GM19328 (cell line): ENCODE measurements at regions not wholly inside any gene's neighbourhood (a gene's known extent, or its start where the extent isn't known, plus 50 kb on each side); places are given as distances from the start of the nearest gene placed in this dataset.
A peak's percentile ranks its signal among the peaks of the same experiment; 100 is the strongest.
"Not testable (repeated sequence)": the region's sequence is repeated elsewhere in the genome, so short reads cannot be mapped to it uniquely, and the experiment has no call there.

Experiments
- ATAC-seq: cut with Tn5 transposase; IDR thresholded peaks from one replicate; pipeline ENCODE4 v1.9.1; 2021; ENCODE audit warnings: mild to moderate bottlenecking, moderate library complexity; ENCODE audit not compliant: unreplicated experiment

- no peak for ATAC-seq
Measured at GRCh38 chr6:156689656-156690055, 87.5 kb upstream of the ARID1B start.

- ATAC-seq, result no peak
Measured at GRCh38 chr6:156688620-156688971, 88.6 kb upstream of the ARID1B start.

- no peak for ATAC-seq
Measured at GRCh38 chr6:156687789-156688619, 89.2 kb upstream of the ARID1B start.

- peak; percentile 65 for ATAC-seq
Measured at GRCh38 chr6:156686995-156687788, 90.0 kb upstream of the ARID1B start.

- ATAC-seq, result no peak
Measured at GRCh38 chr6:156686301-156686994, 90.7 kb upstream of the ARID1B start.

- ATAC-seq, result no peak
Measured at GRCh38 chr6:156685823-156686222, 91.4 kb upstream of the ARID1B start.

- no peak for ATAC-seq
Measured at GRCh38 chr6:156683821-156684220, 93.4 kb upstream of the ARID1B start.

GRCh38 chr6:156676721-156677120 lies 100.5 kb upstream of the ARID1B start:
- no peak for ATAC-seq

GRCh38 chr6:156674197-156674596 lies 103.0 kb upstream of the ARID1B start:
- ATAC-seq, result no peak

GRCh38 chr6:156670097-156670496 lies 107.1 kb upstream of the ARID1B start:
- ATAC-seq, result not testable (repeated sequence)

GRCh38 chr6:156662025-156662445 lies 115.1 kb upstream of the ARID1B start:
- no peak for ATAC-seq

- no peak for ATAC-seq
Measured at GRCh38 chr6:156660389-156660788, 116.8 kb upstream of the ARID1B start.

GRCh38 chr6:156659822-156660198 lies 117.4 kb upstream of the ARID1B start:
- ATAC-seq, result no peak

GRCh38 chr6:156658966-156659821 lies 118.0 kb upstream of the ARID1B start:
- no peak for ATAC-seq

GRCh38 chr6:156658186-156658965 lies 118.8 kb upstream of the ARID1B start:
- no peak for ATAC-seq

GRCh38 chr6:156657296-156657695 lies 119.9 kb upstream of the ARID1B start:
- no peak for ATAC-seq

- no peak for ATAC-seq
Measured at GRCh38 chr6:156654919-156655918, 122.0 kb upstream of the ARID1B start.

- ATAC-seq, result no peak
Measured at GRCh38 chr6:156652231-156652750, 124.9 kb upstream of the ARID1B start.
